Uterus (tissue), 3 donors: ENCODE measurements at regions not wholly inside any gene's neighbourhood (a gene's known extent, or its start where the extent isn't known, plus 50 kb on each side); places are given as distances from the start of the nearest gene placed in this dataset.

Experiments used
- DNase-seq, 2 donors: peaks; one replicate each; pipeline ENCODE4 v3.0.0-alpha.2; 2019 to 2020
- H3K27ac ChIP-seq, 2 donors: fragments of 200-600 bp; sonication (generic); 1 replicate in 1 of 2; 2 replicates in 1 of 2; pipeline ENCODE4 v1.5.1; 2016 to 2018
- H3K27me3 ChIP-seq, 2 donors: fragments of 200-600 bp; sonication (generic); one replicate each; pipeline ENCODE4 v1.5.1; 2018 to 2019; ENCODE audit warnings: control low read depth in 1 of 2
- H3K36me3 ChIP-seq, 2 donors: fragments of 200-600 bp; sonication (generic); one replicate each; pipeline ENCODE4 v1.5.1; 2019; ENCODE audit warnings: control low read depth in 1 of 2
- H3K4me1 ChIP-seq, 2 donors: fragments of 200-600 bp; sonication (generic); one replicate each; pipeline ENCODE4 v1.5.1; 2018 to 2019; ENCODE audit warnings: control low read depth in 1 of 2
- H3K4me3 ChIP-seq, 2 donors: fragments of 200-600 bp; sonication (generic); 1 replicate in 1 of 2; 2 replicates in 1 of 2; pipeline ENCODE4 v1.5.1; 2018 to 2019; ENCODE audit warnings: mild to moderate bottlenecking in 1 of 2
- H3K9me3 ChIP-seq, 2 donors: fragments of 200-600 bp; sonication (generic); one replicate each; pipeline ENCODE4 v1.5.1; 2019; ENCODE audit warnings: control low read depth in 1 of 2
- CTCF ChIP-seq, 4 experiments: fragments of 200-600 bp in 2 of 4; fragments of 450-650 bp in 2 of 4; sonication (generic) in 2 of 4; IDR thresholded peaks; one replicate each; pipeline ENCODE4 v1.5.1; 2016 to 2019; ENCODE audit warnings: antibody characterized with exemption in 4 of 4, mild to moderate bottlenecking in 2 of 4, moderate library complexity in 1 of 4
- POLR2A ChIP-seq, 2 donors: fragments of 450-650 bp; IDR thresholded peaks; one replicate each; pipeline ENCODE4 v1.6.1; 2016; ENCODE audit warnings: antibody characterized with exemption in 2 of 2, mild to moderate bottlenecking in 1 of 2, moderate library complexity in 1 of 2
- intact Hi-C: fragments of 100-400 bp; cut with DNase I; formaldehyde crosslinking; loops from one replicate; pipeline ENCODE4 v1.15.1; 2023; ENCODE audit warnings: low total_unique reads
- donor health status: DM: yes; HTN: yes; CAD: no.

GRCh38 chr20:52805843-52806242 is 166.3 kb upstream of the TSHZ2 start:
- H3K27me3 ChIP-seq = no peaks in the 10 kb centered on the region
- no peaks in the 10 kb centered on the region for H3K9me3 ChIP-seq
- TF ChIP-seq CTCF (IDR thresholded peaks at IDR 0.05) (no peak), POLR2A (IDR thresholded peaks at IDR 0.05) (no peak)
- no peak overlapping the region for H3K4me3 ChIP-seq
- no peaks in the 10 kb centered on the region for H3K36me3 ChIP-seq
- no peaks in the 10 kb centered on the region for H3K4me1 ChIP-seq
- intact Hi-C loops = no loop called here
- DNase-seq = no peak
- no peak overlapping the region for H3K27ac ChIP-seq

GRCh38 chr20:52805296-52805571 is 166.9 kb upstream of the TSHZ2 start:
- Histone ChIP-seq H3K27ac (no peak overlapping the region), H3K27me3 (no peaks in the 10 kb centered on the region), H3K9me3 (no peaks in the 10 kb centered on the region), H3K4me1 (no peaks in the 10 kb centered on the region), H3K4me3 (no peak overlapping the region), H3K36me3 (no peaks in the 10 kb centered on the region)
- no peak for TF ChIP-seq CTCF (IDR thresholded peaks at IDR 0.05)
- TF ChIP-seq POLR2A (IDR thresholded peaks at IDR 0.05) = no peak
- no peak for DNase-seq
- intact Hi-C loops = no loop called here

GRCh38 chr20:52804497-52805295 is 167.5 kb upstream of the TSHZ2 start:
- intact Hi-C loops = no loop called here
- no peak overlapping the region for H3K4me3 ChIP-seq
- H3K27ac ChIP-seq = no peak overlapping the region
- TF ChIP-seq POLR2A (IDR thresholded peaks at IDR 0.05) (no peak), CTCF (IDR thresholded peaks at IDR 0.05) (no peak)
- H3K4me1 ChIP-seq = no peaks in the 10 kb centered on the region
- no peaks in the 10 kb centered on the region for H3K36me3 ChIP-seq
- H3K27me3 ChIP-seq = no peaks in the 10 kb centered on the region
- H3K9me3 ChIP-seq = no peaks in the 10 kb centered on the region
- DNase-seq = no peak

- Histone ChIP-seq H3K4me3 (no peak overlapping the region), H3K9me3 (no peaks in the 10 kb centered on the region), H3K4me1 (no peaks in the 10 kb centered on the region), H3K27me3 (no peaks in the 10 kb centered on the region), H3K27ac (no peak overlapping the region), H3K36me3 (no peaks in the 10 kb centered on the region)
- intact Hi-C loops = no loop called here
- TF ChIP-seq CTCF (IDR thresholded peaks at IDR 0.05) = no peak
- TF ChIP-seq POLR2A (IDR thresholded peaks at IDR 0.05) = no peak
- no peak for DNase-seq
Measured at GRCh38 chr20:52801628-52802006, 170.5 kb upstream of the TSHZ2 start.

GRCh38 chr20:52800734-52801627 is 171.2 kb upstream of the TSHZ2 start:
- Histone ChIP-seq H3K4me1 (no peaks in the 10 kb centered on the region), H3K4me3 (no peak overlapping the region), H3K36me3 (no peaks in the 10 kb centered on the region), H3K27ac (no peak overlapping the region), H3K9me3 (no peaks in the 10 kb centered on the region), H3K27me3 (no peaks in the 10 kb centered on the region)
- intact Hi-C loops = no loop called here
- no peak for DNase-seq
- TF ChIP-seq CTCF (IDR thresholded peaks at IDR 0.05) (no peak), POLR2A (IDR thresholded peaks at IDR 0.05) (no peak)
